Activated CD4-positive, alpha-beta T cell treated with anti-CD3 and anti-CD28 coated beads, Interleukin-2, Interleukin-6, amounts not matched to agents 100 ng/mL and 50 ng/mL, durations not matched to agents 16 hours and 8 hours (primary cell): ENCODE measurements at regions not wholly inside any gene's neighbourhood (a gene's known extent, or its start where the extent isn't known, plus 50 kb on each side); places are given as distances from the start of the nearest gene placed in this dataset.

ENCODE experiments used
- DNase-seq: peaks from one replicate; pipeline ENCODE4 v3.0.0-alpha.2; 2020

DNA sequence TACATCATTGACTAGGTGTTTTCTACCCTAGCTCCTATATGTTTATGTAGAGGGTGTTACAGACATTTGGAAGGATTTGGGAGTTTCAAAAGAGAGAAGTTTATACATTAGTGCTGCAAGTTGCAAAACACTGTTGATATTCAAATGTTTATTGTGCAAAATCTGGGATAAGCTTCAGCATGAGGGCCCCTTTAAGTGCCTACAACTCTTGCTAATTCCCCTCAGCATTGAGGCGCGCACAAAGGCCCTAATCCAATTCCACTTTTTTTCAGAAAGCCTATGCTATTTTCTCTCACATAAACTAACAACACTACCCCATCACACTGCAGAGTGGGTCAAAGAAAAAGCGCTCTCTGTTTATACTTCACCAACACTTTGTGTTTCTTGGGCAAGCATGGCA lies 208.0 kb downstream of the NR2F2 start:
- no peak for DNase-seq

DNA sequence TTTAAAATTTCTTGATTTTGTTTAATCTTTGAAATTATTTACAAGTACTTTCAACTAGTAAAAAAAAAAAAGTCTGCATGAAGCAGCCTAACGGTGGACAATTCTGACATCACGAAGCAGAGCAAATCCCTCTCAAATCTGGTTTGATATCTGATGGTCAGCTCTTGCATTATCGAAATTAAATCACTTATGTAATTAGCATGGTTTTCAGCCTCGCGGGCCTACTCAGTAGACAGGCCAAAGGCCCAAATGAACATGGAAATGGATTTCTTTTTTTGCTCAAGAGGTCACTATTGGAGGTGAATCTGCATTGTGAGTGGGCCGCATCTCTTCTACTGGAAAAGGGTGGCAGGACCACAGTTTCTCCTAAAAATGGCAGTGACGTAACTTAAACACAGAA lies 209.8 kb downstream of the NR2F2 start:
- DNase-seq, result no peak

DNA sequence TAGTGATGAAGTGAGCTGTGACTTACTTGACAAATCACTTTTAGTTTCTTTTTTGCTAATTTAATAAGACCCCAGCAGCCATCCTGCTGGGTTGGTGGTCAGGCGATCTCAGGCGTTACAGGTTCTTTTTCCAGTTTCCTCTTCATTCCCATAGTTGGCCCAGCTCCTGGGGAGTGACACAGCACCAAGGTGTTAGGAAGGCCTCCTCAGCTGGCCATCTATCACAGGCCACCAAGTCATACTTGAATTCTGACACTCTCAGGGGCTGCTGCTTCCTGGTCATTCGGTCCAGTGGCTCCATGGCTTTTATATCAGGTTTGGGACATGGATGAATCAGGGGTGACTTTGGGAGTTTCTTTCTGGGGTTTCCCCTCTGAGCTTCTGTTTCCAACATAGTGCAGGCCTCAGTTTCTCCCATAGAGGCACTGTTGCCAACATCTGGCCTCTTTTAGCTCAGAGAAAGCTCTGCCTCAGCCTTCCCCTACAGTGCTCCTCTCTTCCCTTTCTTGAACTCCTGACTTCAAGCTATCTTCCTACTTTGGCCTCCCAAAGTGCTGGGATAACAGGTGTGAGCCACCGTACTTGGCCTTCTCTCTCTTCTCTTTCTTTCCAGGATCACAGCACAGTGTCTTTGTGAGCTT lies 211.8 kb downstream of the NR2F2 start:
- DNase-seq, result no peak

- DNase-seq, result no peak
Measured at GRCh38 chr15:96544162-96544756, 213.8 kb downstream of the NR2F2 start.

DNA sequence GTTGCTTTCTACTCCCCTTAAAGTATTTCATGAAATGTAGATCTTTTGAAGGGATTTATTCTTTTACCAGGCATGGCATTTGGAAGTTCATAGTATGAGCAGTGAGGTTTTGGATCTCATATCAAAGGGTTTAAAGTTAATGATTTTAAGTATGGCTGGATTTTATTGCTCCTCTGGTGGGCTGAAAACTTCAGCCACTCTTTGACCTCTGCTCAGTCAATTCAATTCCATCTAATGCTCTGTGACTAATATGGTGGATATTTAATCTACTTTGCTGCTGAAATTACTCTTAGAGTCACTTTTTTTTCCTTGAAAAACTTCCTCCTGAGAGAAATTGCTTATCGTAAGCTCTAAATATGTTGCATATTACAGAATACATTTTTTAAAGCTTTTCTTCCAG lies 218.6 kb downstream of the NR2F2 start:
- DNase-seq, result no peak

DNA sequence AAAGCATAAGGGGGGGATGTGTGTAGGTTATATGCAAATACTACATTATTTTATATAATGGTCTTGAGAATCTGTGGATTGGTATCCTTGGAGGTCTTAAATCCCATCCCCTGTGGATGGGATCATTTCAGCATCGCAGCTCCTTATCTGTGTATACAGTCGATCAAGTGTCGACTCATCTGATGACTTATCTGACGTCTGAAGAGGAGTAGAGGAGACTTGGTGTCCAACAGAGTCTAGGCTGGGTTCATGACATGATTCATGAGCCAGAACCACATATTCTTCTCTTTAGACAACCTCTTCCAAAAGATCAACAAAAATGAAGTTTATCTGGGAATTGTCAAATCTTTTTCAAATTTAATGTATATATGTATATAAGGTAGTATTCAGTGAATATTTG lies 220.7 kb downstream of the NR2F2 start:
- DNase-seq, result no peak

DNA sequence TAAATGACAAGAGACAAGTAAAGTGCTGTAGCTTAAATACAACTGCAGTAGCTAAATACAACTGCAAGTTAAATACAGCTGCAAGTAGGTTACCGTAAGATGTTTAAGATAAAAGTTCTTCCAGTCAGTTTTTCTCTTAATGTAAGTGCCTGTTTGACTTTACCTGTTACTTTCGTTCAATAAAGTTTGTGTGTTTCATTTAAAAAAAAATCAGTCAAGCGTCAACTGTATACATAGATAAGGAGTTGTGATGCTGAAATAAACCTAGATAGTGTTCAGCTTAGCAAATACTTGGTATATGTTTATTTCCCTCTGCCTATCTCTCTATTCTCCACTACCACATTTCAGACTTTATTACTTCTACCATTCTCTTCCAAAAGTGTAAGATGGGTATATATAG lies 221.2 kb downstream of the NR2F2 start:
- DNase-seq, result no peak

DNA sequence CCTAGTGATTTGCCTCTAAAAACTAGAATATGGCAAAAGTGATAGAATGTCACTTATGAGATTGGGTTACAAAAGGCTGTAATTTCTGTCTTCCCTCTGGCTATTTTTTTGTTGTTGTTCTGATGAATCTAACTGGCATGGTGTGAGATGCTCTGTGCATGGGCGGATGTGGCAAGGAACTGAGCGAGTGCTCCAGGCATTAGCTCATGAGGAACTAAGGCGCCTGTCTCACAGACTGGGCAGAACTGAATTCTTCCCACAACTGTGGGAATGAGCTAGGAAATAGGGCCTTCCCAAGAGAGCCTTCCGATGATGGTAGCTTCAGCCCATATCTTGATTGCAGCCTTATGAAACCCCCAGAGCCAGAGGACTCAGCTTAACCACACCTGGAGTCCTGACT lies 222.5 kb downstream of the NR2F2 start:
- no peak for DNase-seq

GRCh38 chr15:96553451-96553850 lies 223.0 kb downstream of the NR2F2 start:
- DNase-seq, result no peak

- DNase-seq, result no peak
Measured at GRCh38 chr15:96553931-96554330, 223.4 kb downstream of the NR2F2 start.

GRCh38 chr15:96554541-96554940 lies 224.0 kb downstream of the NR2F2 start:
- DNase-seq, result no peak

GRCh38 chr15:96559087-96559486 lies 228.6 kb downstream of the NR2F2 start:
- no peak for DNase-seq

DNA sequence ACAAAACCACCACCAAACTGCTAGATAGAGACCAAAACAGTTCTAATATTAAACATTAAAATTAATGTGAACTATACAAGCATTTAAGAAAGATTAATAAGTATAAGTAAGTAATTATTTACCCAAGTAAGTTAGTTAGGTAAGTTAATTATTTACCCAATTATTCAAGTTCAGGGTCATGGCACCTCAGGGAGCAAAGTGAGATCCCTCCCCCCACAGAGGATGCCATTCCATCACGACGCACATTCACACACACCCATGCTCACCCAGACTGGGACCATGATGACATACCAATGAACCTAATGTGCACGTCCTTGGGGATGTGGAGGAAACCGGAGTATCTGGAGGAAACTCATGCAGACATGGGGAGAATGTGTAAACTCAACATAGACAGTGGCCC lies 229.1 kb downstream of the NR2F2 start:
- no peak for DNase-seq

GRCh38 chr15:96560246-96560895 lies 229.9 kb downstream of the NR2F2 start:
- DNase-seq, result no peak

DNA sequence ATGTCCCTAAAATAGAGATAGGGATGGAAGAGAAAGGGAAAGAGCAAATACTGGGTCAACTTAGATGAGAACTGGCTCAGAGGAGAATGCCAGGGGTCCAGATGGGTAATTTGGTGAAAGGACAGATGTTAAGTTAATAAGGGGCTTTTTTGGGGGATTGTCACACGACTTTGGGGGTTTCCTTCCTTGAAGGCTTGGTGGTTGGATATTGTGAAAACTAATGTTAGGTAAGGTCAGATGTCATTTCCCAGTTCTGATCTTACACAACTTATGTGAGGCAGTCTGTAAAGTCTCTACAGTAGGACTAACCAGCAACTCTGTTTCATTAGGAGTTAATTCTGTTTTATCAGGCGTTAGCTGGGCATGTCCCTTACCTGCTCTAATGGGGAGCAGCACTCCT lies 231.1 kb downstream of the NR2F2 start:
- DNase-seq, result no peak

DNA sequence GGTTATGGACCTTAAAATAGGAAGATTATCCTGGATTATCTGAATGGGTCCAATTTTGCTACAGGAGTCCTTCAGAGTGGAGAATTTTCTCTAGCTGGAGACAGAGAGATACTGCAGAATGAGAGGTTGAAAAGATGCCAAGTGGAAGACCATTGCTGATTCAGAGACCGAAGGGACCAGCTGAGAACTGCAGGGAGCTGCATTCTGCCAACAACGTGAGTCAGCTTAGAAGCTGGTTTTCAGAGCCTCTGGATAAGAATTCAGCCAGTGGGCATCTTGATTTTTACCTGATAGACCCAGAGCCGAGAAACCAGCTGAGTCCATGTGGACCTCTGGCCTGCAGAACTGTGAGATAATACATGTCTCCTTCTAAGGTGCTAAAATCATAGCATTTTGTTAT lies 234.0 kb downstream of the NR2F2 start:
- DNase-seq, result no peak

GRCh38 chr15:96565266-96565665 lies 234.8 kb downstream of the NR2F2 start:
- no peak for DNase-seq

- DNase-seq, result no peak
Measured at GRCh38 chr15:96574782-96575181, 244.3 kb downstream of the NR2F2 start.

- no peak for DNase-seq
Measured at GRCh38 chr15:96576596-96576995, 246.1 kb downstream of the NR2F2 start.

DNA sequence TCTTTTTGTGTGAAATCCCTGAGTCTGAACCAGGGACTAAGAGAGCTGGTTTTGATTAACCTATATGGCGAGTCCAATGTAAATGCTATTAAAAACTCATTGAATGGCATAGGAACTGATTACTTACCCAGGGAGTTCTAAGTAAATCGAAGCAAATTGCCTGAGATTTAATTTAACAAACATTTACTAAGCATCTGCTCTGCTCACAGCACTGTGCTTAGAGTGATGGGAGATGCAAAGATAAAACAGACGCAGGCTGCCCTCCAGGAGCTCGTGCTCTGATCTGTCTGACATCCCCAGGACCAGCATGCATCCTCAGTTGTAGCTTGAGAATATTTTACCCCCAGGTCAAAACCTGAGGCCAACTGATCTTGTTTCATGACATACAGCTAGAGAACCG lies 247.9 kb downstream of the NR2F2 start:
- DNase-seq, result no peak

DNA sequence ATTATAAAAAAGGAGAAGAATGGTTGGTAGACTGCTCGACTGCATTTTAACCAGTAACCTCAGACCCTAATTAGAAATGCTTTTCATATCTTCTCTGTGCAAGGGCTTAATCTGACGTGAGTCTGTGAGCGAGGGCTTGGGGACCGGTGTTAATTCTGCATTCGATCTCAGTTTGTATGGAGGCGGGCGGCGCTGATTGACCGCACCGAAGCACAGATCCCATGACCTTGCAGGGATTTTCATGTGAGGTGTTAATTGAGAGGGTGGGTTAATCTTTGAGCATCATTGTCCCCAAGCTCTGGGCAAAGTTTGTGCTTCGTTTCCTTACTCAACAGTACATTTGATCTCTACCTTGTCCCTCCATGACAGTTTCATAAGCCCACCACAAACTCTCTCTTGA lies 250.9 kb downstream of the NR2F2 start:
- no peak for DNase-seq

GRCh38 chr15:96582473-96582872 lies 252.0 kb downstream of the NR2F2 start:
- no peak for DNase-seq

GRCh38 chr15:96583671-96584070 lies 253.2 kb downstream of the NR2F2 start:
- no peak for DNase-seq

- no peak for DNase-seq
Measured at GRCh38 chr15:96585484-96586386, 255.2 kb downstream of the NR2F2 start.
